ENCODE measurements at regions not wholly inside any gene's neighbourhood (a gene's known extent, or its start where the extent isn't known, plus 50 kb on each side); places are given as distances from the start of the nearest gene placed in this dataset.
"Not testable (repeated sequence)": the region's sequence is repeated elsewhere in the genome, so short reads cannot be mapped to it uniquely, and the experiment has no call there.

GRCh38 chr9:15372455-15372854, 50.2 kb upstream of the SNAPC3 start:
- H3K9me3 Mint-ChIP-seq, result peaks cover 0 to 3% (median 0%) of the 10 kb centered on the region in 7 donors
- no peak overlapping the region for H3K27ac Mint-ChIP-seq
- no peak for ATAC-seq (ENCODE audit: low read depth in 2 of 2)

GRCh38 chr9:15371448-15371845, 51.2 kb upstream of the SNAPC3 start:
- Mint-ChIP-seq H3K9me3 (peaks cover 0 to 3% (median 0%) of the 10 kb centered on the region in 7 donors), H3K27ac (no peak overlapping the region)
- H3K27ac ChIP-seq (ENCODE audit: insufficient read depth, low read length, poor library complexity, severe bottlenecking), result no peak overlapping the region

More at GRCh38 chr9:15372455-15372854, 50.2 kb upstream of the SNAPC3 start:
- no peak overlapping the region for H3K4me3 Mint-ChIP-seq
- Histone ChIP-seq H3K4me3 (ENCODE audit: low read depth, low read length) (no peak overlapping the region), H3K27ac (ENCODE audit: insufficient read depth, low read length, poor library complexity, severe bottlenecking) (no peak overlapping the region), H3K9me3 (ENCODE audit: control insufficient read depth in 2 of 2, low read length in 2 of 2) (no peaks in the 10 kb centered on the region), H3K4me1 (ENCODE audit: control insufficient read depth, insufficient read depth, low read length, poor library complexity, severe bottlenecking) (no peaks in the 10 kb centered on the region), H3K27me3 (ENCODE audit: control insufficient read depth, insufficient read depth, low read length) (peaks cover 2% of the 10 kb centered on the region), H3K36me3 (ENCODE audit: control insufficient read depth, insufficient read depth, low read length) (no peaks in the 10 kb centered on the region)
- no peak for DNase-seq
- H3K4me1 Mint-ChIP-seq, result no peaks in the 10 kb centered on the region
- H3K27me3 Mint-ChIP-seq, result peaks cover 14% of the 10 kb centered on the region
- peaks cover 4% of the 10 kb centered on the region for H3K36me3 Mint-ChIP-seq

GRCh38 chr9:15370466-15371447, 51.9 kb upstream of the SNAPC3 start:
- H3K9me3 ChIP-seq (ENCODE audit: control insufficient read depth in 2 of 2, low read length in 2 of 2), result no peaks in the 10 kb centered on the region
- no peaks in the 10 kb centered on the region for H3K4me1 ChIP-seq (ENCODE audit: control insufficient read depth, insufficient read depth, low read length, poor library complexity, severe bottlenecking)
- peaks cover 10% of the 10 kb centered on the region for H3K27me3 Mint-ChIP-seq
- H3K4me1 Mint-ChIP-seq, result no peaks in the 10 kb centered on the region
- peaks cover 2% of the 10 kb centered on the region for H3K27me3 ChIP-seq (ENCODE audit: control insufficient read depth, insufficient read depth, low read length)
- DNase-seq (no peak), ATAC-seq (ENCODE audit: low read depth in 2 of 2) (no peak)
- no peak overlapping the region for H3K4me3 Mint-ChIP-seq
- no peaks in the 10 kb centered on the region for H3K36me3 Mint-ChIP-seq
- H3K4me3 ChIP-seq (ENCODE audit: low read depth, low read length), result no peak overlapping the region
- H3K27ac Mint-ChIP-seq, result no peak overlapping the region
- no peak overlapping the region for H3K27ac ChIP-seq (ENCODE audit: insufficient read depth, low read length, poor library complexity, severe bottlenecking)
- H3K36me3 ChIP-seq (ENCODE audit: control insufficient read depth, insufficient read depth, low read length), result no peaks in the 10 kb centered on the region
- H3K9me3 Mint-ChIP-seq, result peaks cover 0 to 3% (median 0%) of the 10 kb centered on the region in 7 donors

More at GRCh38 chr9:15371448-15371845, 51.2 kb upstream of the SNAPC3 start:
- ATAC-seq (ENCODE audit: low read depth in 2 of 2) (no peak), DNase-seq (no peak)
- Mint-ChIP-seq H3K4me1 (no peaks in the 10 kb centered on the region), H3K36me3 (no peaks in the 10 kb centered on the region), H3K27me3 (peaks cover 10% of the 10 kb centered on the region), H3K4me3 (no peak overlapping the region)
- H3K9me3 ChIP-seq (ENCODE audit: control insufficient read depth in 2 of 2, low read length in 2 of 2), result no peaks in the 10 kb centered on the region
- H3K27me3 ChIP-seq (ENCODE audit: control insufficient read depth, insufficient read depth, low read length), result peaks cover 2% of the 10 kb centered on the region
- H3K4me3 ChIP-seq (ENCODE audit: low read depth, low read length), result no peak overlapping the region
- H3K36me3 ChIP-seq (ENCODE audit: control insufficient read depth, insufficient read depth, low read length), result no peaks in the 10 kb centered on the region
- no peaks in the 10 kb centered on the region for H3K4me1 ChIP-seq (ENCODE audit: control insufficient read depth, insufficient read depth, low read length, poor library complexity, severe bottlenecking)

GRCh38 chr9:15369871-15370270, 52.8 kb upstream of the SNAPC3 start:
- Mint-ChIP-seq H3K36me3 (no peaks in the 10 kb centered on the region), H3K27me3 (peaks cover 10% of the 10 kb centered on the region)
- no peaks in the 10 kb centered on the region for H3K4me1 ChIP-seq (ENCODE audit: control insufficient read depth, insufficient read depth, low read length, poor library complexity, severe bottlenecking)

GRCh38 chr9:15369238-15369637, 53.4 kb upstream of the SNAPC3 start:
- Mint-ChIP-seq H3K4me1 (no peaks in the 10 kb centered on the region), H3K27ac (no peak overlapping the region), H3K27me3 (peaks cover 10% of the 10 kb centered on the region), H3K4me3 (no peak overlapping the region), H3K9me3 (peaks cover 0 to 2% (median 0%) of the 10 kb centered on the region in 7 donors), H3K36me3 (no peaks in the 10 kb centered on the region)
- no peaks in the 10 kb centered on the region for H3K9me3 ChIP-seq (ENCODE audit: control insufficient read depth in 2 of 2, low read length in 2 of 2)
- no peak overlapping the region for H3K4me3 ChIP-seq (ENCODE audit: low read depth, low read length)
- no peaks in the 10 kb centered on the region for H3K4me1 ChIP-seq (ENCODE audit: control insufficient read depth, insufficient read depth, low read length, poor library complexity, severe bottlenecking)
- peaks cover 2% of the 10 kb centered on the region for H3K27me3 ChIP-seq (ENCODE audit: control insufficient read depth, insufficient read depth, low read length)
- H3K36me3 ChIP-seq (ENCODE audit: control insufficient read depth, insufficient read depth, low read length), result no peaks in the 10 kb centered on the region
- H3K27ac ChIP-seq (ENCODE audit: insufficient read depth, low read length, poor library complexity, severe bottlenecking), result no peak overlapping the region
- no peak for ATAC-seq (ENCODE audit: low read depth in 2 of 2)
- DNase-seq, result no peak

More at GRCh38 chr9:15369871-15370270, 52.8 kb upstream of the SNAPC3 start:
- ATAC-seq (ENCODE audit: low read depth in 2 of 2), result no peak
- H3K9me3 ChIP-seq (ENCODE audit: control insufficient read depth in 2 of 2, low read length in 2 of 2), result no peaks in the 10 kb centered on the region
- no peak for DNase-seq
- H3K36me3 ChIP-seq (ENCODE audit: control insufficient read depth, insufficient read depth, low read length), result no peaks in the 10 kb centered on the region
- H3K4me3 ChIP-seq (ENCODE audit: low read depth, low read length), result no peak overlapping the region
- Mint-ChIP-seq H3K4me3 (no peak overlapping the region), H3K9me3 (peaks cover 0 to 2% (median 0%) of the 10 kb centered on the region in 7 donors), H3K4me1 (no peaks in the 10 kb centered on the region), H3K27ac (no peak overlapping the region)
- no peak overlapping the region for H3K27ac ChIP-seq (ENCODE audit: insufficient read depth, low read length, poor library complexity, severe bottlenecking)
- peaks cover 2% of the 10 kb centered on the region for H3K27me3 ChIP-seq (ENCODE audit: control insufficient read depth, insufficient read depth, low read length)

- not testable (repeated sequence) for H3K27ac ChIP-seq (ENCODE audit: insufficient read depth, low read length, poor library complexity, severe bottlenecking); H3K4me3 ChIP-seq (ENCODE audit: low read depth, low read length); H3K9me3 Mint-ChIP-seq; H3K27ac Mint-ChIP-seq; H3K36me3 Mint-ChIP-seq; H3K27me3 ChIP-seq (ENCODE audit: control insufficient read depth, insufficient read depth, low read length); H3K27me3 Mint-ChIP-seq; DNase-seq; H3K4me1 Mint-ChIP-seq; H3K9me3 ChIP-seq (ENCODE audit: control insufficient read depth in 2 of 2, low read length in 2 of 2); H3K4me3 Mint-ChIP-seq; H3K36me3 ChIP-seq (ENCODE audit: control insufficient read depth, insufficient read depth, low read length); H3K4me1 ChIP-seq (ENCODE audit: control insufficient read depth, insufficient read depth, low read length, poor library complexity, severe bottlenecking); ATAC-seq (ENCODE audit: low read depth in 2 of 2)
Measured at GRCh38 chr9:15364975-15365553, 57.6 kb upstream of the SNAPC3 start.

- H3K27me3 Mint-ChIP-seq, result peaks cover 5% of the 10 kb centered on the region
- no peaks in the 10 kb centered on the region for H3K9me3 Mint-ChIP-seq
- Histone ChIP-seq H3K27me3 (ENCODE audit: control insufficient read depth, insufficient read depth, low read length) (no peaks in the 10 kb centered on the region), H3K4me3 (ENCODE audit: low read depth, low read length) (no peak overlapping the region), H3K27ac (ENCODE audit: insufficient read depth, low read length, poor library complexity, severe bottlenecking) (no peak overlapping the region), H3K9me3 (ENCODE audit: control insufficient read depth in 2 of 2, low read length in 2 of 2) (no peaks in the 10 kb centered on the region), H3K36me3 (ENCODE audit: control insufficient read depth, insufficient read depth, low read length) (no peaks in the 10 kb centered on the region), H3K4me1 (ENCODE audit: control insufficient read depth, insufficient read depth, low read length, poor library complexity, severe bottlenecking) (no peaks in the 10 kb centered on the region)
- H3K4me1 Mint-ChIP-seq, result peaks cover 0 to 4% (median 0%) of the 10 kb centered on the region in 4 donors
- no peaks in the 10 kb centered on the region for H3K36me3 Mint-ChIP-seq
- no peak overlapping the region for H3K27ac Mint-ChIP-seq
- DNase-seq (no peak), ATAC-seq (ENCODE audit: low read depth in 2 of 2) (no peak)
- no peak overlapping the region for H3K4me3 Mint-ChIP-seq
Measured at GRCh38 chr9:15361737-15362136, 54.7 kb upstream of the TTC39B start.

Measured in CD4-positive, CD25-positive, alpha-beta regulatory T cell (primary cell).